GM18498 (cell line): ENCODE measurements at regions not wholly inside any gene's neighbourhood (a gene's known extent, or its start where the extent isn't known, plus 50 kb on each side); places are given as distances from the start of the nearest gene placed in this dataset.
"Not testable (repeated sequence)": the region's sequence is repeated elsewhere in the genome, so short reads cannot be mapped to it uniquely, and the experiment has no call there.

Experiments used
- ATAC-seq: cut with Tn5 transposase; IDR thresholded peaks from one replicate; pipeline ENCODE4 v1.9.1; 2021; ENCODE audit warnings: mild to moderate bottlenecking, moderate library complexity; ENCODE audit not compliant: unreplicated experiment

DNA sequence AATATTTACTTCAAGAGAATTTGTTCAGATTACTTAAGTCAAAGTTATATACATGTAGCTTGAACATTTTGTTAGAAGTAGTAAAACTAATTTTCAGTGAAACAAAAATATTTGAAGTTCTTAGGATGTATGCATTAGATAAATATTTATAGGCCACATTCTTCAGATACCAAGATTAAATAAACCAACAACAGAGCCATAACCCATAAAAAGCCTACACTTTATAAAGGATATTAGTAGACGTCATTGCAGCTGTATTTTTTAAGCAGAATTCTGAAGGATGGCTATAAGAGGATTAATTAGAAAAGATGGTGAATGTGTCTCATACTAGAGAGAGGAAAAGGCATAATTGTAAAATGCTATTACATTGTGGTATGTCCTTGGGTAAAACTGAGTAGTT, 449.7 kb upstream of the ALCAM start:
- ATAC-seq: no peak

DNA sequence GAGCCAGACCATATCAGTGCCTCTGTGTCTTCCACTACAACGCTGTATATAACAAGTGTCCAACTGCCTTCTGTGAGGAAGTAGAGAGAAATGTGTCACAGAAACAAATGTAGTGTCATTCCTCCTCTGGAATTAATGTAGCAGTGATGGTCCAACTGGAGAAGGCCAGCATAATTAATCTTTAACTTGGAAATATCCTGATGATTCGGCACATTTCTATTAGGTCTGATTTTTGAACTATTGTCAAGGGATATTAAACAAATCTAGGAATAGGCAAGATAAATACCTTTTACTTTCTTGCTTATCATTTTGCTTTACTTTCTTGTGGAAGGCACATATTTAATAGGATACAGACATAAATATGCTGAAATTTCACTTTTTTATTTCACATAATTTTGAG, 446.2 kb upstream of the ALCAM start:
- no peak for ATAC-seq

DNA sequence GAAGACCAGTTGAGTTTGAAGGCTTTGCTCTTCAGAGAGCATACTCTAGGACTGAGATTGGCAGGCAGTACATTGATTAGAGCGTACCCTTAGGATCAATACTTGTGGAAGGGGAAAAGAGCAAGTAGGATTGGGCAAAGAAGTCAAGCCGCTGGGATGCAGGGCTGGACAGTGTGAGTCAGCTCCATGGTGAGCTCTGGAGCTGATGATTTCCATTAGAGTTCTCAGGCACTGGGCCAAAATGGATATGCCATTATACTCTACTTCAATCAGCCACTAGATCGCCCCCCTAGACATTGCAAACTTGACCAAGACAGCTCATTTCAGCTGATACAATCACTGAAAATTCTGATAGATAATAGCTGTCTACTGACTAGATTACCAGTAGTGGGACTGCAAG, 432.7 kb upstream of the ALCAM start:
- ATAC-seq: no peak

DNA sequence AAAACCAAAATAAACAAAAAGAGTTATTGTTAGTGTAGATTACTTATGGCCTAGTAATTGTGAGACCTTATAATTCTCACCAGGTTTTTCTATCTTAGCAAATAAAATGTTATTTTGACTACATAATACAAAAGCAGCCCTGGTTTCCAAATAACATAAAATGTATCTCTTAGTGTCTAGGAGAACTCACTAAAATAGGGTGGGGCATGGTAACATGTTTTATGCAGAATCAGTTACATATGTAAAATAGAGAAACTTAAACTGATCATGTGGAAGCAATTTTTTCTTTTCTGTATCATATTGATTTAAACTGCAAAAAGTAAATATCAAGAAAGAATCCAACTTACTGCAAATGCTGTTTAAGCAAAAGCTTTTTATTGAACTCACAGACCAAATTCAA, 431.1 kb upstream of the ALCAM start:
- no peak for ATAC-seq

DNA sequence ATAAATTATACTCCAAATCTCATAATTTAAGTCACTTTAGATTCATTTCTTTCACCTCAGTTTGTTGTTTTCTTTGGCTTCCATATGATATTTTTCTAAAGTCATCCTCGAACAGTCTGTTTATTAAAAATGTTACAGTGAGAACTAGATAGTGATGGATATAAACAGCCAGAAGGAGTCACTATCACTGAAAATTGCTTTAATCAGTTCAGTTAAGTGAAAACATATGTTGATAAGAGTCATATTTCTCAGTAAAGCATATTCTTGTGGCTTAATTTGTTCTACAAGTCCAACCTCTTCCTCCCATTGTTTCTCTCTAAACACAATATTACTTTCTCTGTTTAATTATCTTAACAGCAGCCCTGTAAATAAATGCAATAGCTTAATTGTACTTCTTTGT, 427.5 kb upstream of the ALCAM start:
- ATAC-seq: no peak

DNA sequence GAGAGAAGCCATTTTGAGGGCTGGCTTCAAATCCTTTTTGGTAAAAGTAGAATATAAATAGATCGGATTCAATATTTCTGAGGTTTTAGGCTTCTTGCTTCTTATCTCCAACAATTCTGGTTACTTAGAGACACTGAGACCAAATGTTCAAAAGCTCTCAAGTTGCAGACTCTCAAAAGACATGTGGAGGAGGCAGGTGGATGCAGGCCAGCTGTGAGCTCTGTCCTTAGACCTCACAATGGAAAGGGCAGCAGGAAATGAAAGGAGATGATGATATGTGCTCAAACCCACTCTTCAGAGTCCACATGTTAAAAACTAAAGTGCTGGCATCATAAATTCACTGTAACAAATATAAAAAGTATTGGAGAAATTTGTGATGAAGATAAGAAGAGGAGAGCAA, 424.9 kb upstream of the ALCAM start:
- no peak for ATAC-seq

DNA sequence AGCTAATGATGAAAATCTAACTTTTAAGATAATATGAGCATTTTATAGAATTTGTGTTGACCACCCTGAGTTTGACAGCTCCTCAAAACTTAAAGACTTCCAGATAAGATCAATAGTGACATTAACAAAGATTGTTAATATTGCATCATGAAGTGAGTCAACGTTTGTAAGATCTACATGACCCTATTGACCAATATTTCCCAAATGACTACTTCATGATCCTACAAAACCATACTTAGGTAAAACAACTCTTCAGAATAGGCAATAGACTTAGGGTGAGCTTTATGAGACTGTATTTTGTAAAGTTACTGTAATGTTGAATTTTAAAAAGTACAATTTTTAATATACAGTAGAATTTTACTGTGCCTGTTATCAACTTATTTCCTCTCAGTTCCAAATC, 422.7 kb upstream of the ALCAM start:
- no peak for ATAC-seq

DNA sequence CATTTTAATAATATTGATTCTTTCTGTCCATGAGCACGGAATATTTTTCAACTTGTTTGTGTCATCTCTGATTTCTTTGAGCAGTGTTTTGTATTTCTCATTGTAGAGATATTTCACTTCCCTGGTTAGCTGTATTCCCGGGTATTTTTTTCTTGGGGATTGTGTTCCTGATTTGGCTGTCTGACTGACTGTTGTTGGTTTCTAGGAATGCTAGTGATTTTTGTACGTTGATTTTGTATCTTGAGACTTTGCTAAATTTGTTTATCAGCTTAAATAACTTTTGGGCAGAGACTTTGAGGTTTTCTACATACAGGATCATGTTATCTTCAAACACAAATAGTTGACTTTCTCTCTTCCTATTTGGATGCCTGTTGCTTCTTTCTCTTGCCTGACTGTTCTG, 418.8 kb upstream of the ALCAM start:
- ATAC-seq: no peak

DNA sequence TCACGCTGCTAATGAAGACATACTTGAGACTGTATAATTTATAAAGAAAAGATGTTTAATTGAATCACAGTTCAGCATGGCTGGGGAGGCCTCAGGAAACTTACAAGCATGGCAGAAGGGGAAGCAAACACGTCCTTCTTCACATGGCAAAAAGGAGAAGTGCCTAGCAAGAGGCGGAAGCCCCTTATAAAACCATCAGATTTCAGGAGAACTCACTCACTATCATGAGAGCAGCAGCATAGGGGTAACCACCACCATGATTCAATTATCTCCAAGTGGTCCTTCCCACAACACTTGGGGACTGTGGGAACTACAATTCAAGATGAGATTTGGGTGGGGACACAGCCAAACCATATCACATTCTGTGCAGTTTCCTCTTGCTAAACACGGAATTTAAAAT, 416.9 kb upstream of the ALCAM start:
- ATAC-seq: not testable (repeated sequence)

DNA sequence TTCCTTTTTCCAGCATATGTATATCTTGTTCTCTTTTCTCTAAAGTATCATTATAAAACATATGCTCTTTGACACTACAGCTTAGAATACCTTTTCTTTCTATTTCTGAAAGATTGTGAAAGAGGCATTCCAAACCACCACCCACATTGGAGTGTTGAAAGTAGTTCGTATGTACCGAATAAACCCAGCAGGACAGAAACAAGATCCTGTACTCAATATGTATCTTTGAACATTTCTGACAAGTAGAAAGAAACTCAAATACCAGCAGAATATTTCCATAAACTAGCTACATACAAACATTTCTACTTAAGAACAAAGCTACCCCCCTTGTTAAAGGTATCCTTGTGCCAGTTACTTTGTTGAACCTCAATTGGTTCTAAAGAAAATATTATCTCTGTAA, 415.3 kb upstream of the ALCAM start:
- ATAC-seq: no peak

DNA sequence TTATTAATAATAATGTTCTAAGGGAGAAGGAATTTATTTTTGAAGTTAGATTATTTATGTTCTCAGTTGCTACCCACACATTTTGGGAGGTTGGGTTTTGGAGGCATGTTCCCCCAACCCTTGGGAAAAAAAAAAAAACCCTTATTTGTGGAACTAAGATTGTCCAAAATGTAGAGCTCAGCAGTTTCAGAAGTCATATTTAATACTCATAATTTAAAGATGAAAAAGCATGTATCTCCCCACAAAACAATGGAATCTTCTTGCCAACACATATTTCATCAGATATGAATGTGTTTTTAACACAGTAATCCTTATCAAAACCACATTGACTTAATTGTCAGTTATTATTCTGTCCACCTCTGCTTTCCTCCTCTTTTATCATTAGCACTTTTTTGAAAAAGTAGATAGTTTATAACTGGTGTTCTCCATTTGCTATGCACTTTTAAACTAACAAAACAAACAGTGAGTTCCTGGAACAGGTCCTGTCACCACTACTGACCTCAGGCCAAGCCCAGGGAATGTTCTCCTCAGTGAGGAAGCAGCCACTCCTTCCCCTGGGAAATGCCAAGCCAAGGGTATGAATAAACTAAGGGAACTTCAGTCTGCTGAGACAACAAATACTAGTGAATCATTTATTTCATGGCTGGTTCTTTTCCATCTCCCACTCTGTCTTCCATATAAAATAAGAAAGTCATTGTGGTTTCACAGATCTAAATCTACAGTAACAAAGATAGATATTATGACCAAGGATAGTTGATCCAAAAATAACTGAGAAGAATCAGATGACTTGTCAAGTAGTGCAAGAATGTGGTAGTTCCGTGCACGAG, 414.4 kb upstream of the ALCAM start:
- ATAC-seq: no peak

DNA sequence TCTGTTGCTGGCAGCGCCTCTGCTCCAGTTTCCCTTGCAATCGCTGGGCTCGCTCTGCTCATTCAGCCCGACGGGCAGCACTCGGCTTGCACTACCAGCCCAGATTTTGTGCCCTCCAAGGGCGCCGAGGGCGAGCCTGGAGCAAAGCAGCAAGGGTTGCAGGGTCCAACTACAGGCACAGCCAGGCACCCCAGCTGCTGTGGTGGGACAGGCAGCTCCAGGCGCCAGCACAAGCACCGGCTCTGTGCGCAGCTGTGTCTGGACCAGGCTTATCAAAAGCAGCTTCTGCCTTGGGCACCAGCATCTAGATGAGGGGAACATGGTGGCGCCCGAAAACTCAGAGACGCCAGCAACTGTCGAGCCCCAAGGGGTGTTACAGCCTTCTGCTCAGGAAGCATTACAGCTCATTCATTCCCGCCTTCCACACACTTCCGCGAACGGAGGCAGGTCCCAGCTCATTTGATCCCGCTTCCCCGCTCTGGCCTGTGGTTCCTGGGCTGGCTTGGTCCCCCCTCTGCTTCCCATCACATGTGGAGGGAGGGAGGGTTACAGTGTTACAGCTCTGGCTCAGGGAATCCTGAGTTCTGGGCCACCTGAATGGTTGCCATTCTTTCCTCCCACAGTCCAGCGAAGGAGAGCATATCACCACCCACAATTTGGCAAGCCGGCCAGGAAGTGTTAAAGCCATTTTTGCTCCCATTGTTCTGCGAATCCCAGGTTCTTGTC, 409.9 kb upstream of the ALCAM start:
- no peak for ATAC-seq

DNA sequence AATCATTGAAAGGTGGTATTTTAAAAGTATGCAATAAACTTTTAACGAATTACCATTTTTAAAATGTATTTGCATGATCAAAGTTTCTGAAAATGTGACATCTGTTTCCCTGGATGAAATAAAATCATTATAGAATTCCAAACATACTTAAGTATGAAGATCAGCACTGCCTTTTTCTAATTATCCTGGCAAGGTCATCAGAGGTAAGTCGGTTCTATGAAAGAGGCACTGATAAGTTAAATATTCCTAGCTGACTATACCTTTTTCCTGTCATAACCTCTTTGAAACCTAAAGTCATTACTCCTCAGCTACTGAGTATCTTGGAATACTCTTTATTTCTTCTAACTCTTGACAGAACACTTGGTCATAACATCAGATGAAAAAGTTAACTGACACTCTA, 406.1 kb upstream of the ALCAM start:
- ATAC-seq: no peak

DNA sequence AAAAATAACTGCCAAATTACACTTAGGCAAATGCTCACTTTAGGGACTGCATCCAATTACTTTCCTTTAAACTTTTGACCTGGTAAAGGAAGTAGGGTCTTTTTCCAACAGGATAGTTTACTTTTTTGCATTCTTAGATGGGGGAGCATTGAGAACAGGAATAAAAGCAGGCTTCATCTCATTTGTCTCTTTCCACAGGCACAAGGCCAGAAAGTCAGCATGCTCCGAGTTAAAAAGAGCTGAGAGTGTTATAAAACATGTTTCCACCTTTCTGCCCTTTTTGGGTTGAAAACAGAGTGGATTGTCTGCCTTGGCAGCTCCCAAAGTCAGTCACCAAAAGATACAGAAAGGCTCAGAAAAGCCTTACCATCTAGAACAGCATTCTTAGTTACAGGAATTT, 404.9 kb upstream of the ALCAM start:
- no peak for ATAC-seq

DNA sequence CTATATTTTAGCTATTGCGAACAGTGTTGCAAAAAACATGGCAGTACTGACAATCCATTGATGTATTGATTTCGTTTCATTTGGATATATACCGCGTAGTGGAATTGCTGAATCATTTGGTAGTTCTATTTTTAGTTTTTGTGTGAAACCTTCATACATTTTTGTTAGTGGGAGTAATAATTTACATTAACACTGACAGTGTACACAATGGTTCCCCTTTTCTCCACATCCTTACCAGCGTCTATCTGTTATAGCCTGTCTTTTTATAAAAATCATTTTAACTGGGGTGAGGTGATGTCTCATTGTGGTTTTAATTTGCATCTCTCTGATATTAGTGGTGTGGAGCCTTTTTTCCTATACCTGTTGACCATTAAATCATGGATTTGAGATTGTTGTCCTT, 392.4 kb upstream of the ALCAM start:
- no peak for ATAC-seq

DNA sequence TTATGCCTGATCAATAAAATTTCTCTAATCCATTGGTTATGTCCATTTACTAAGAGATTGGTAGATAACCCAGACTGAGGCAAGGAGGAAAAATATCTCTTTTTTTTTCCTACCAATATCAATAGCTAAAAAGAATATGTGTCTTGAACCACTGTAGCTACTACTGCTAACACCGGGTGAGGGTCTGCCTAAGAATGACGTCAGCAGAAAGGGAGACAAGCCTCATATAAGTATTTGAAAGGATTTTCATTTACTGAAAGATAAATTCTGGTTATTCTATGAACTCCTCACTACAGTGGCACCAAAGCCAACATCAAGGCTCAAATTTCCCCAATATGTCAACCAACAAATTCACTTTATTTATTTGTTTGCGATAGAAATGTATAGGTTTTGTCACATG, 389.0 kb upstream of the ALCAM start:
- ATAC-seq: no peak

DNA sequence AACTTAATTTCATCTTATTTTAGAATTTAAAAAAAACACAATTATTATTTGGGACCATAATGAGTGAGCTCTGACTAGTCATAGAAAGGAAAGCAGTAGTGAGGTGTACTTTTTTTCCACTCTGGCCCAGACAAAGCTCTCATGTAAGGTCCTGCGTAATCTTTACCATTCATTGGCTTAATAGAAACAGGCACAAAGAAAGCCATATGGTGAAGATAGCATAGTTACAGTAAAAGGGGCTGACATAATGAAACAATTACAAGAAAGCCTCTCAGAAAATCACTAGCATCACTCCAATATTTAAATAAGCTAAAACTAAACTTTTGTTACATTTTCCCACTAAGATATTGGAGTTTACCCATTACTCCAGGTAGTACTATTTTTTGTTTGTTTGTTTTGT, 384.6 kb upstream of the ALCAM start:
- no peak for ATAC-seq

DNA sequence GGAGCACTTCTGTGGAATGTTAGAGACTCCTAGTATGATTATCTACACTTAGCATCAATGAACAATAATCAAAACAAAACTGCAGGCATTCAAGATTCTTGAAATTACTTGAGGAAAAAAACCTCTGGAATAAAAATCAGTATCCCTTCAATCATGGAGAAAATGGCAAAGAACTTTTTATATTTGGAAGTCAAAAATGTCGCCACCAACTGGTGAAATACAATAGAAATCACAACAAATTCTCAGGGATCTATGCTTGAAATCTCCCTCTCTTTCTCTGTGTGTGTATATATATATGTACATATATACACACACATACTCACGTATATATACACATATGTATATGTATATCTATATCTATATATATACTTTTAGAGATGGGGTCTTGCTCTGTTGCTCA, 378.9 kb upstream of the ALCAM start:
- no peak for ATAC-seq

DNA sequence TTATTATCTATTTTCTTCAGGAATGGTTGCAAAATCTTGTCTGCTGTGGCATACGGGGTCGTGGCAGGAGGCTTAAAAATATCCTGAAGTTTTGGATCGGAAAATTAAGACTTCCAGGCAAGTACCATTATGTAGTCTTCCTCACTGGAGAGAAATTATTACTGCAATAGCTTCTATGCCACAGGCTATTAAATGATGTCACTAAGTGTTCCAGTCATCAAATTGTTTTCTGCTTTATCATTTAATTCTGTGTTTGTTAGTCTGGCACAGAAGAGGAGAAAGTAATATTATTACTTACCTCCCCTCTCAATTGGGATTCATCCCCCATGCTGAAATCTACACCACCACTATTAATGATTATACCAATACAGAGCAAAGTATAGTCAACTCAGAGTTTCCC, 378.2 kb upstream of the ALCAM start:
- ATAC-seq: no peak

DNA sequence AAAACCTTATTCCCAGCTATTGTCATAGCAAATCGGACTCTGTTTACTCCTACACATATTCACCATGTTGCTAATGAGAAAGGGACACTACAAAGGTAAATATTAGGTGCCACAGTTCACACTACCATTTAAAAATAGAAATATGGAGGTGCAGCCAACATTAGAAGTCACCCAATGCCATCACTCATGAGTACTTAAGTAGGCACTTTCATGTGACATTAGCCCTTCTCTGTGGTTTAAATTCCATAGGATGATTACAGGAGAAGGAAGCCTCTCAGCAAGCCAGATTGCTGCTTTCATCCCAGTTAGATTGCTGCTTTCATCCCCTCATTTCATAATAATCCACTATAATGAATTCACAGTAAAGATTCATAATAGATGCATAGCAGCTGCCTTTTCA, 376.8 kb upstream of the ALCAM start:
- no peak for ATAC-seq

DNA sequence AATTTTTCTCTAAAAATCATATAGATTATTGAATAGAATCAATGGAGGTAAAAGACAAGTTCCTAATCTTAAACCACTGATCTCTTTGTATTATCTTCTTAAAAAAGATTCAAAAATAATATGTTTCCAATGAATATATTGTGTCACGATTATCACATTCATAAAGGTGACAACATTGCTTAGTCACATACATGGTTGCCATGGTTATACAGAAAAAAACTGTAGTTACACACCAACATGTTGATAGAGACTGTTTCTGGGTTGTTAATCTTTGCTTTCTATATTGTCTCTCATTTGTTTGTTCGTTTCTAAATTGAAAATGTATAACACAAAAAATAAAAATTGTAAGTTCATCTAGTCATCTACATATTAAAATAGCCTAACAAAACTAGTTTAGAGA, 376.0 kb upstream of the ALCAM start:
- ATAC-seq: no peak

DNA sequence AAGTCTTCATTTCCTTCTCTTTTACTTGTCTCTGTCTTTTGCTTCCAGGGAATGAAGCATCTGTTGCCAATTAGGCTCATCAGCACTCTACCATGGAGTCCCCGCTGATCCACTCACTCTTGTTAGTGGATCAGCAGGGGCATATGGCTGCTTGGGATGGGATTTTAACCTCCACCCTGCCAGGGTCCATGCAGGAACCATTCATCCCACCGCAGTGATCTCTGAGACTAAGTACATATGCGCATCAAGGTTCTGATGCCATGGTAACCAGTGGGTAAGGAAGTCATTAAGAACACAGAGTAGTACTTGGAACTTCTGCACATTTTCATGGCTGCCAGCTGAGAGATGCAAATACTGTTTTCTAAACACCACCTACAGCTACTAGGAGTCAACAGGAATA, 374.0 kb upstream of the ALCAM start:
- no peak for ATAC-seq

DNA sequence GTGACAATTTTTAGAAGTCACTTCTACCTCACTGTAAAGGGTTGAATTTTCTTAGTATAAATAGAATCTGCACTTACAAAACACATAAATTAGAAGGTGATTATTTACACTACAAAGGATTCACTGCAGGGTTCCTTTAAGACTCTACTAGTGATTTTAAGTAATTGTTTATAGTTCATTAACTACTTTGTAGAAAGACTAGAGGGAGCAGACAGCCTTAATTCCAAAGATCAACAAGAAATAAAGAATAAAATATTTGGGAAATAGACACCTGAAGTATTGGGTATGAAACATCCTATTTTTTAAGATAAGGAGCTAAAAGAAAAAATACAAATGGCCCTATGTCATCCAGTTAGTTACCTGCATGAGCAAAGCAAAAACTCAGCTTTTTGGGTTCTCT, 360.5 kb upstream of the ALCAM start:
- no peak for ATAC-seq
